HG02588 (cell line): ENCODE measurements at regions not wholly inside any gene's neighbourhood (a gene's known extent, or its start where the extent isn't known, plus 50 kb on each side); places are given as distances from the start of the nearest gene placed in this dataset.

ENCODE experiments used
- ATAC-seq: cut with Tn5 transposase; IDR thresholded peaks from one replicate; pipeline ENCODE4 v1.9.1; 2021; ENCODE audit warnings: mild to moderate bottlenecking, moderate library complexity; ENCODE audit not compliant: unreplicated experiment

DNA sequence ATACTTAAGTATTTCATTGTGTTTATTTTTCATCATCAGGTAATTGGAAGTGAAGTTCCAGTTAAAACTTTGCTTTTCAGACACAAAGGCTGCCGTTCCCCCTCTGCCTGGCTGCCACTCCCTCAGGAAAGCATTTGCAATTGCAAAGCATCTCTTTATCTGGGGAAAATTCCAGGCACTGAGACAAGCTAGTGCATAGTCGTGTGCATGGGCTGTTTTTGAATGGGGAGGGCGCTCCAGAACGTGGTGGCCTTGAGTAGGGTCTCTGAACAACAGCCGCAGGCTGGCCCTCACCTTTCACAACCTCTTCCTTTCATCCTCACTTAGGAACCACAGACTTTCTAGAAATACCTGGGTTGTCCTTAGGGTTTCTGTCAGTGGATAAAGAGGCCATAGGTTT is 285.1 kb upstream of the ADAMTS16 start:
- ATAC-seq: no peak

DNA sequence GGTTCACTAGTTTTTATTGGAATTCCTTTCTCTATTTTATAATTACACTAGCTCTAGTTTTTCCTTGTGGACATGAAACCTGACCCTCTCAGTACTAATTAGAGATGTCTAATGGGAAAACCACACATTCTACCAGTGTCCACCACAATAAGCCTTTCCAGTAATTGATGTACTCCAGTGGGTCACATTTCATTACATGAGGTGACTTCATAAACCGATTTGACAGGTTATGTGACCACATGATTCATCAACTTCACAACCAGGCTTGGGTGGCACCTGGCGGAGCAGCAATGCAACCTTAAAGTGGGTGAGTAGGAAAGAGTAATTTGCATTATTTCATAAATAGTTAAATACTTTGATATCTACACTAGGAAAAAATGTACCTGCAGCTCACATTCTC is 284.2 kb upstream of the ADAMTS16 start:
- no peak for ATAC-seq

- no peak for ATAC-seq
Measured at GRCh38 chr5:4857761-4858160, 282.4 kb upstream of the ADAMTS16 start.

GRCh38 chr5:4859500-4860235 is 280.5 kb upstream of the ADAMTS16 start:
- no peak for ATAC-seq

- no peak for ATAC-seq
Measured at GRCh38 chr5:4860631-4861030, 279.5 kb upstream of the ADAMTS16 start.

- no peak for ATAC-seq
Measured at GRCh38 chr5:4862500-4862899, 277.6 kb upstream of the ADAMTS16 start.

GRCh38 chr5:4866131-4866659 is 273.9 kb upstream of the ADAMTS16 start:
- no peak for ATAC-seq

DNA sequence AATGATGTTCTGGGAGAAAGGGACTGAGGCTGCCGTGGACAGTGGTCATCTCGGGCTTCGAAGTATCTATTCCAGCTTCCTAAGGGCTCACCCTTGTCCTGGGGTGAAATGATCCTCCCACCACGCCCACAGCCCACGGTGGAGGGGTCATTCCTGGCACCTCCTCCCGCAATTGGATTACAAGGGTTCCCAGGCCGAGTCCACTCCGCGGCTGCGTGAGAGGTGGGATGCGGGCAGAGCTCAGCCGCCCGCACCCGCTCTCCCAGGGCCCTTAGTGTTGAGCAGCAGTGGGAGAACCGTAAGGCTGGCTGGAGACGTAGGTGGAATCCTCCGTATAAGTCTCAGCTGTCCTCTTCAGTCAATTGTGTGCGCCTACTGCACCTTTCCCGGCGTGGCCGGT is 273.3 kb upstream of the ADAMTS16 start:
- no peak for ATAC-seq

GRCh38 chr5:4868140-4868735 is 271.9 kb upstream of the ADAMTS16 start:
- no peak for ATAC-seq

DNA sequence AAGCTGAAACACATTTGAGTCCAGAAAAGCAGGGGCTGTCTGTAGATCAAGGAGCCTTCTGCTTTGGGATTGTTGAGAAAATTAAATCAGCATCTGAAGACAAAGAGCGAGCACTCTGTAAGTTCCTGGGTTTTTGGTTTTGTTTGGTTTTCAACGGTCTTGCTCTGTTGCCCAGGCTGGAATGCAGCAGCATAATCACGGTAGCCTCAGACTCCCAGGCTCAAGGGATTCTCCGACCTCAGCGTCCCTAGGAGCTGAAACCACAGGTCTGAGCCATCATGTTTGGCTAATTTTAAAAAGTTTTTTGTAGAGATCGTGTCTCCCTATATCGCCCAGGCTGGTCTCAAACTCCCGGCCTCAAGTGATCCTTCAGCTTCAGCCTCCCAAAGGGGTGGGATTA is 266.5 kb upstream of the ADAMTS16 start:
- ATAC-seq: no peak

- no peak for ATAC-seq
Measured at GRCh38 chr5:4874097-4874496, 266.0 kb upstream of the ADAMTS16 start.

DNA sequence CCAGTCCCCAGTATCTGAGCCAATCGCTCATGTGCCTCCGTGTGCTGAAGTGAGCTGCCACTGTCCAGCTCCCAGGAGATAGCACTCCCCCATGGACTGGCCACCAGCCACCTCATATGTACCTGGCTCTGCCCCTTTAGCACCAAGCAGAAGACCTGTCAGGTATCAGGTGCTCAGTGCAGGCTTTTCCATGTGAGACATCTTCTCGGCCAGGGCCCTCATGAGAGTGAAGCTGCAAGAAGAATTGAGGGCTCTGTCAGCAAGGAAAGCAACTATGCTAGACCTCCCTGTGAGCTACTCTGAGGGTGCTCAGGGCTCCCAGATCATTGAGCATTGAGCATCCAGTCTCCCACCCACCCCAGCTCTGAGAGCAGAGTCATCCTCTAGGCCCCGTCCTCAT is 264.2 kb upstream of the ADAMTS16 start:
- ATAC-seq: no peak

- no peak for ATAC-seq
Measured at GRCh38 chr5:4876804-4877203, 263.3 kb upstream of the ADAMTS16 start.

- ATAC-seq: no peak
Measured at GRCh38 chr5:4877579-4877978, 262.6 kb upstream of the ADAMTS16 start.

GRCh38 chr5:4879075-4879474 is 261.1 kb upstream of the ADAMTS16 start:
- ATAC-seq: no peak

- peak; percentile 65 for ATAC-seq
Measured at GRCh38 chr5:4879693-4880303, 260.3 kb upstream of the ADAMTS16 start.

- no peak for ATAC-seq
Measured at GRCh38 chr5:4880304-4880741, 259.8 kb upstream of the ADAMTS16 start.

DNA sequence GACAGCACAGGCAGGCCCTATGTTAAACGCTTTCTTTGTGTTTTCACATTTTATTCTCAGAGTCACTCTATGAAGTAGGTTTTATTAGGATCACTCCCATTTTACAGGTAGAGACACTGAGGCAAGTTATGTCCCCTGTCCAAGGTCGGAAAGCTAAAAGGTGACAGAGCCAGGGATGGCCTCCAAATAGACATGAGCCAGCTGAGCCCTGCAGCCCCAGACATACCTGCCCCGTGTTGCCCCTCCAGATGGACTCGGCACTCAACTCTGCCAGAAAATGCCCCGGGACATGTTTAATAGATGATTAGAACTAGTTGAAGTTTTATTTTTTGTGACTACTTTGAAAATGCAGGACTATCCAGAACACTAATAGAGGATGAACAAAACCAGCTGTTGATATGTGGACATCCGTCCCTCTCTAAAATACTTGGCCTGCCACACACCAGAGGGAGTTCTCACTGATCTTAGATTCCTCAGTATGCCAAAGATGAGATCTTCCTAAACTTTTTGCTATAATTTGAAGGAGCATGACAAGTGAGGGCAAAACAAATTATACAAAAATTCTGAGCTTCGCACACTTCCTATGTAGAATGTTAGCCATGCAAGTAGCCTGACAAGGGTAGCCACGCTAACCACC is 258.6 kb upstream of the ADAMTS16 start:
- no peak for ATAC-seq

GRCh38 chr5:4882186-4882585 is 257.9 kb upstream of the ADAMTS16 start:
- no peak for ATAC-seq

GRCh38 chr5:4883360-4883759 is 256.8 kb upstream of the ADAMTS16 start:
- no peak for ATAC-seq

DNA sequence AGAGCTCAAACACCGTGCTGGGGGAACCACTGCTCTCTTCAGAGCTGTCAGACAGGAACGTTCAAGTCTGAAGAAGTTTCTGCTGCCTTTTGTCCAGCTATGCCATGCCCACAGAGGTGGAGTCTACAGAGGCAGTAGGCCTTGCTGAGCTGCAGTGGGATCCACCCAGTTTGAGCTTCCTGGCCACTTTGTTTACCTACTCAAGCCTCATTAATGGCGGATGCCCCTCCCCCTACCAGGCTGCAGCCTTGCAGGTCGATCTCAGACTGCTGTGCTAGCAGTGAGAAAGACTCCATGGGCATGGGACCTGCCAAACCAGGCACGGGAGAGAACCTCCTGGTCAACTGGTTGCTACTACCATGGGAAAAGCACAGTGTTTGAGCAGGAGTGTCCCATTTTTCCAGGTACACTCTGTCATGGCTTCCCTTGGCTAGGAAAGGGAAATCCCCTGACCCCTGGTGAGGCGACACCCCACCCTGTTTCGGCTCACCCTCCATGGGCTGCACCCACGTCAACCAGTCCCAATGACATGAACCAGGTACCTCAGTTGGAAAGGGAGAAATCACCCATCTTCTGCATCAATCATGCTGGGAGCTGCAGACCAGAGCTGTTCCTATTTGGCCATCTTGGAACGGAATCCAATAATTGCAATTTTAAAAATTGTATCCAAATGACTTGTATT is 246.9 kb upstream of the ADAMTS16 start:
- no peak for ATAC-seq
